NCI-H1092 treated with DMSO at 0.1 percent for 48 hours (cell line): ENCODE measurements at regions not wholly inside any gene's neighbourhood (a gene's known extent, or its start where the extent isn't known, plus 50 kb on each side); places are given as distances from the start of the nearest gene placed in this dataset.
"Not testable (repeated sequence)": the region's sequence is repeated elsewhere in the genome, so short reads cannot be mapped to it uniquely, and the experiment has no call there.

ENCODE experiments used
- DNase-seq: peaks from one replicate; lab custom pipeline; 2025; lab: John Stamatoyannopoulos, UW

DNA sequence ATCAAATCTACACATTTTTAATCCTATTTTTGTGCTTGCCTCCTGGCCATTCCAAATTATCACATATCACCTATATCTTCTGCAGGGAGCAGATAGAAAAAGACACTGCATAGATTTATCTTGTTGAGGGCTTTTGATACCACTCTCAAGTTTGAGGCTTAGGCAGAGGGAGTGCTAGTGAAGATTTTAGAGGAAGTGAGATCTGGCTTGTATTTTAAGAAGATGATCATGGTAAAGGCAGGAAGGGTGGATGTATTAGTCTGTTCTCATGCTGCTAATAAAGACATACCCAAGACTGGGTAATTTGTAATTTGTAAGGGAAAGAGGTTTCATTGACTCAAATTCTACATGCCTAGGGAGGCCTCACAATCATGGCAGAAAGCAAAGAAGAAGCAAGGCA, 220.9 kb upstream of the TUT7 start:
- DNase-seq: no peak

GRCh38 chr9:86573886-86574285, 219.7 kb upstream of the TUT7 start:
- DNase-seq: no peak

GRCh38 chr9:86572904-86573303, 218.7 kb upstream of the TUT7 start:
- no peak for DNase-seq

DNA sequence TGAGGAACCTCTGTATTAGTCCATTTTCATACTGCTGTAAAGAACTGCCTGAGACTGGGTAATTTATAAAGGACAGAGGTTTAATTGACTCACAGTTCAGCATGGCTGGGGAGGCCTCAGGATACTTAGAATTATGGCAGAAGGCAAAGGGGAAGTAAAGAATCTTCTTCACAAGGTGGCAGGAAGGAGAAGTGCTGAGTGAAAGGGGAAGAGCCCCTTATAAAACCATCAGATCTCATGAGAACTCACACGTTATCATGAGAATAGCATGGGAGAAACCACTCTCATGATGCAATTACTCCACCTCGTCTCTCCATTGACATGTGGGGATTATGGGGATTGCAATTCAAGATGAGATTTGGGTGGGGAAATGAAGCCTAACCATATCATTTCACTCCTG, 211.4 kb upstream of the TUT7 start:
- not testable (repeated sequence) for DNase-seq

DNA sequence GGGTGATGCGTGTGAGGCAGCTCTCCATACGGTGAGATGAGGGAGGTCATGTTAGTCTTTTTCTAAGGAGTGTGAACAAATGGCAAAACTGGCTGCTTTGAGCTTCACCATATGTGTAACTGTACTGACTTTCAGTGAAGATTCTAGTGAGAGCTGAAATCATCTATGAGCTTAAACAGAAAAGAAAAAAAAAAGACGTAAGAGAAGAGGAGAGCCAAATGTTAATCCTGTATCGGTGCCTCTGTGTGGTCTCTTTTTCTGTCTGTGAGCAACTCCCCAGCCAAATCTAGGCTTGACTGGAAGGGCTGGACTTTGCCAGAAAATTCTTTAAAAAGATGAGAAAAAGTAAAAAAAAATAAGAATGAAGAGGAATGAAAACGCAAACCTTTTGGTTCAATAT, 209.7 kb upstream of the TUT7 start:
- DNase-seq: no peak

- no peak for DNase-seq
These were observed 209.1 kb upstream of the TUT7 start for GRCh38 chr9:86563350-86563749.

GRCh38 chr9:86562691-86563090, 208.5 kb upstream of the TUT7 start:
- no peak for DNase-seq

DNA sequence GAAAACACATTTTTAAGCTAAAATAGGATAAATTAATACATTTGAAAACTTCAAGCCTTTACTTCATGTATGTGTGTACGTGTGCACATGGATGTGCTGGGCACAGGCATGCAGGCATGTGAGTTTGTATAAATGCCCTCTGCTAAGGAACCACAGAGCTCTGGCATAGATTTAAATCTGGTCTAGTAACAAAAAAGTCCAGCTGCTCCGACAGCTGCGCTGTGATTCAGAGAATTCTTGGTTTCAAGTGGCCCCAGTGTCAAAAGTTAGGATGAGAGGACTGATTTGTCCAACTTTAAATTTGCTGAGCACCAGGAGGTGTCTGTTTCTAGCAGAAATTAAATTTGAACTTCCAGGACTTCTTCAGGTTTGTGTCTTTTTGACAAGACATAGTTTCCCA, 203.7 kb upstream of the TUT7 start:
- no peak for DNase-seq

- DNase-seq: no peak
These were observed 203.0 kb upstream of the TUT7 start for GRCh38 chr9:86557063-86557766.

DNA sequence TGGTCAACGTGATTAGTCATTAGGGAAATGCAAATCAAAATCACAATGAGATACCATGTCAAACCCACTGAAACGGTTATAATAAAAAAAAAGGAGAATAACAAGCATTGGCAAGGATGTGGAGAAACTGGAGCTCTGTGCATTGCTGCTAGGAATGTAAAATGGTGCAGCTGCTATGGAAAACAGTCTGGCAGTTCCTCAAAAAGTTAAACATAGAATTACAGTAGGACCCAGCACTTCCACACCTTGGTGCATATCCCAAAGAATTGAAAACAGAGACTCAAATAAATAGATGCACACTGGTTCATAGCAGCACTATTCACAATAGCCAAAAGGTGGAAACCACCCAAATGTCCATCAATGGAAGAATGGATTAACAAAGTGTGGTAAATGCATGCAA, 201.5 kb upstream of the TUT7 start:
- no peak for DNase-seq

GRCh38 chr9:86550401-86550800, 196.2 kb upstream of the TUT7 start:
- DNase-seq: no peak

DNA sequence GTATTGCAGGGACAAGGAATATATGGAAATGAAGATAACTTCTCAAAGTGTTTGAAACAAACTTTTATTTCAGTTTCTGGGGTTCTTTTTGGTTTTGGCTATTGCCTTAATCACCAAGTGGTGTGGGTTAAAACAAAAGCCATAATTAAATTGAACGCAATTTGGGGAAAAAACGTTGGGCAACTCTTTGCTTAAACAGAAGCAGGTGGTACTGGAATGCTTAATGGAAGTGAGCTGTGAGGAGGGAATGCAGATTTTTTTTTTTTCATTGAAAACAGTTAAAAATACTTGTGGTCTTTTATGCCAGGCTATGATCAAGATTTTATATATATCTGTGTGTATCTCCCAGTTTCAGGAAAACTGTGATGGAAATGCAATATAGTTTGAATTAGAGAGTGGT, 195.7 kb upstream of the TUT7 start:
- no peak for DNase-seq

DNA sequence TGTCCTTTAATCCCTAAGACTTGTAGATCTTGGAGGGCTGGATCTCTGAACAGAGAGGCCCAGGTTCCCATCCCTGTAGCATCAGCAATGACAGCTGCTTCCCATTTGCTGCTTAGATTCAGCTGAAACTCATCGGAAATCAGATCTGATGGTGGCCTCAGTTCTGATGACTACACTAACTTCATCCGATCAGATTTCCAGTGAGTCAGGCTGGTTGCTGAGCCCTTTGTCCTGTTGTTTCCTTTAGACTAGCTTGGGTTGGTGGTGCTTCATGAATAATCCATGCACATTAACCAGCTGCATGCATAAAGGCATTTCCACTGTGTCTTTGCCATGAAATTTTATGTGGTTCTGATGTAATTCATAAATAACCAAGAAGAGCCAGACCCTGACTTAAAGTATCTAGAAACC, 195.2 kb upstream of the TUT7 start:
- no peak for DNase-seq

GRCh38 chr9:86548220-86548619, 194.0 kb upstream of the TUT7 start:
- no peak for DNase-seq

DNA sequence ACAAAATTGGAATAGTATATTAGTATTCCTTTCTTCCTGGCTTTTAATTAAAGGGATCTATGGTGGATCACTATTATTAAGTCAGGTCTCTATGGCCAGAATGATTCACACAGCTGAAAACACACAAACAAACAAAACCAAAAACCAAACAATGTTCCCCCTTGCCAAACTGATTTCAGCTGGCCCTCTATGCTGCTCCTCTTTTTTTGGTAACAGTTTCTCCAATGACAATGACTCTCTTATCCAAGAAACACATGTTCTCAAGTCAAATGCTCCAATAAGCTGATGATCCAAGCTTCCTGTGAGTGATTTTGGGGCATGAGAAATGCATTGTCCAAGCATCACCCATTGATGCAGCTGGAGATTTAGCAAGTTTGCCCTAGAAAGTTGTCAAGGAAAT, 193.4 kb upstream of the TUT7 start:
- no peak for DNase-seq

- no peak for DNase-seq
These were observed 192.5 kb upstream of the TUT7 start for GRCh38 chr9:86546712-86547111.

DNA sequence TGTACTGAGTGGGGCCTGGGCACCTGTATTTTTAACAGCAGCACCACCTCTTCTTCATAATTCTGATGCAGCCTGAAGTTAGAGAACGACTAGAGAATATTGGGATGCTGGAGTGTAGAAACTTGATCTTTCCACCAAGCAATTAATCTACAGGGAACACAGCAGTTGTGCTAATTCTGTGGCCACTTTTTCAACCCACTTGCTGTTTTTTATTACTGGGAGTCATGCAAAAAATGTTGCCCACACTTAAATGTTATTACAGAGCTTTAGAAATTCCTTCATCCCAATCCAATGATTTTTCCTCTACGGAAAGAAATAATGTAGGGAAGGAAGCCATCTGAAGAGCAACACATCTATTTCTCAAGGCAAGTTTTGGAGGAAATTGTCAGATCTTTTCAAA, 190.9 kb upstream of the TUT7 start:
- DNase-seq: no peak

DNA sequence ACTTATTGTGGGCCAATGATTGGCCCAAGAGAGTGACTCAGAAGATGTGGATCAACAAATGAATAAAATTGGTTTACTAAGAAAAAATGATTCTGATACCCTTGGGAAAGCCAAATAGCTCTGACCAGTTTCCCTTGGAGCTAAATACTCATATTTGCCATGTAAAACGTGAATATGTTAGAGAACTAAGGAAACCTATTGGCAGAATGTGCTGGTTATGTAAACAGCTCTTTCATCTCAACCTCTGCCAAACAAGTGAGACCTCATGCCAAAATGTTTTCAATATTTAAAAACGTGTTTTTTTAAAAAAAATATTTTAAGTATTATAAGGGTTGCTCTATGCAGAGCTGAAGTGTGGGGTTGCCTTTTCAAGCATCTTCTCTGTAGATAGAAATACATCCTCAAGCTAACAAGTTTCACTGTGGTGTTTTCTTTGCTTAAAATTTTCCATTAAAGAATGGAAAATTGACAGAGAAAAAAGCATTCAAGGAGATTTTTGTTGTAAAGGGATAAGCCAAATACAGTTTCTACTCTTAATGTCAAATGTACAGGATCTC, 186.9 kb upstream of the TUT7 start:
- DNase-seq: no peak

DNA sequence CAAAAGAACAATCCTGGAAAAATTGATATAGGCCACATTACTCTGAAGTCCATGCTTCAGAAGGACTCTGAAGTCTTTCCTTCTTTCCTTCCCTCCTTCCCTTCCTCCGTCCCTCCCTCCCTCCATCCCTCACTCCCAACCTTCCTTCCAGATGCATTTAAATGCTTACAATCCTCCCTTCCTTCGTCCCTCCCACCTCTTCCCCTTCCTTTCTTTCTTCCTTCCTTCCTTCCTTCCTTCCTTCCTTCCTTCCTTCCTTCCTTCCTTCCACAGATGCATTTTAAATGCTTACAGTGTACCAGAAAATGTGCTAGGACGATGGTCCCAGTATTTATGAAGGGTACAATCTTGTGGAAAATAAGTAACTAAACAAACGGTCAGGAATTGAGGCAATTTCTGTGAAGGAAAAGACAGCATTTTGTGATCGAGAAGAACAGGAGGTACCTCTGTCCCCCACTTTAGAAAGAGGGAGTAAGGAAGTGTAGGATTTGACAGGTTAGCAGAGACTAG, 181.3 kb upstream of the TUT7 start:
- DNase-seq: no peak

GRCh38 chr9:86534572-86535258, 180.5 kb upstream of the TUT7 start:
- DNase-seq: no peak

DNA sequence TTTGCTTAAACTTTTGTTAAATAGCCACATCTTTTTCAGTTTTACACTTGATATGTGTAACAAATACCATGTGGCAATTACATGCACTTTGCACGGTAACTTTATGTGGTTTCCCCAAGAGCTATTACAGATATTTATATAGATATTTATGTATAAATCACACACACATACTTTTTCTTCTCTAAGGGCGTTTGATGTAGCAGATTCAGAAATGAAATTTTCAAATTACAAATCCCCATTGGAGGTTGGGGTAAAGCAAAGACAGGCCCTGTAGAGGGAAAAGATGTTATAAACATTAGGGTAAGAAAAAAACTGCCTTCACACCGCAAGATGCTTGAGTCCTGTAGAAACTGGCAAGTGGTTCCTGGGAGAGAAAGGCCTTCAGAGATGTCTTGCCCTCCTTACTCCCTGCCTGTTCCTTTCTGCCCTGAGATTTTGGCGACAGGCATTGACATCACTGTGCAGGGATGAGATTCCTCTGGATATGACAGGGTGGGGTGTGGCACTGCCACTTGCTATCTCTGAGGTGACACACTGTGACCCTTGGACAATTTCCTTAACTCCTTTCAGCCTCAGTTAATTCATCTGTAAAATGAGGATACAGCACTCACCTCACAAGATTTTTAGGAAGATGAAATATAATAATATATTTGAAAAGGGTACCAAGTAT, 177.9 kb upstream of the TUT7 start:
- DNase-seq: no peak

GRCh38 chr9:86531273-86531970, 177.2 kb upstream of the TUT7 start:
- no peak for DNase-seq
